ENCODE measurements at regions not wholly inside any gene's neighbourhood (a gene's known extent, or its start where the extent isn't known, plus 50 kb on each side); places are given as distances from the start of the nearest gene placed in this dataset.

GRCh38 chr5:106085556-106085955 is 1585.2 kb downstream of the EFNA5 start:
- TF ChIP-seq ELF1 (IDR thresholded peaks at IDR 0.05; ENCODE audit: borderline replicate concordance, low read depth) (no peak), POLR2AphosphoS5 (IDR thresholded peaks at IDR 0.05; ENCODE audit: low read depth, low read length) (no peak), EZH2phosphoT487 (IDR thresholded peaks at IDR 0.05; ENCODE audit: borderline replicate concordance) (no peak), CBX3 (IDR thresholded peaks at IDR 0.05; ENCODE audit: low read depth) (no peak), JUND (IDR thresholded peaks at IDR 0.05) (no peak), SIN3A (IDR thresholded peaks at IDR 0.05; ENCODE audit: low read depth) (no peak), CTCF (IDR thresholded peaks at IDR 0.05 in 2 of 3, conservative IDR thresholded peaks at IDR 0.05 in 1 of 3; ENCODE audit: borderline replicate concordance in 1 of 3, insufficient read depth in 1 of 3, low read depth in 2 of 3, low read length in 2 of 3) (no peak), EGR1 (IDR thresholded peaks at IDR 0.05; ENCODE audit: low read depth) (no peak), POLR2A (IDR thresholded peaks at IDR 0.05; ENCODE audit: borderline replicate concordance, extremely low read depth, insufficient read depth, insufficient read length) (no peak), SP1 (IDR thresholded peaks at IDR 0.05; ENCODE audit: low read depth) (no peak), EZH2 (IDR thresholded peaks at IDR 0.05) (no peak), TCF7L2 (IDR thresholded peaks at IDR 0.05; ENCODE audit: borderline replicate concordance, extremely low read depth, insufficient read depth, insufficient read length) (no peak), CEBPB (IDR thresholded peaks at IDR 0.05; ENCODE audit: low read depth) (no peak), REST (IDR thresholded peaks at IDR 0.05; ENCODE audit: low read depth) (no peak), RAD21 (IDR thresholded peaks at IDR 0.05; ENCODE audit: low read depth) (no peak), ZBTB33 (IDR thresholded peaks at IDR 0.05; ENCODE audit: extremely low read depth, insufficient replicate concordance, low read length) (no peak), YY1 (IDR thresholded peaks at IDR 0.05; ENCODE audit: extremely low read depth, insufficient replicate concordance, low read depth, low read length) (no peak), FOSL1 (IDR thresholded peaks at IDR 0.05; ENCODE audit: low read depth) (no peak)
- Histone ChIP-seq H3K36me3 (ENCODE audit: control insufficient read depth in 1 of 2, insufficient read depth in 2 of 2, low read length in 2 of 2) (no peaks in the 10 kb centered on the region), H3K79me2 (ENCODE audit: insufficient read depth, low read length) (no peaks in the 10 kb centered on the region), H3K4me2 (ENCODE audit: low read length) (no peak overlapping the region), H3K9me2 (ENCODE audit: insufficient read depth) (no peaks in the 10 kb centered on the region), H3K9me3 (ENCODE audit: control insufficient read depth in 1 of 2, insufficient read depth in 1 of 2, low read depth in 1 of 2, low read length in 2 of 2) (no peaks in the 10 kb centered on the region), H3K27ac (ENCODE audit: low read depth, low read length) (no peak overlapping the region), H3K9ac (ENCODE audit: low read length) (no peak overlapping the region), H3K4me1 (ENCODE audit: control insufficient read depth in 1 of 2, insufficient read depth in 2 of 2, low read length in 2 of 2) (no peaks in the 10 kb centered on the region), H2AFZ (ENCODE audit: low read depth, low read length, poor library complexity, severe bottlenecking) (no peak overlapping the region), H4K20me1 (ENCODE audit: insufficient read depth) (no peaks in the 10 kb centered on the region), H3K27me3 (ENCODE audit: insufficient read depth, low read length) (no peaks in the 10 kb centered on the region), H3K4me3 (replicated peaks in 1 of 2; ENCODE audit: low read depth in 1 of 2, low read length in 2 of 2) (no peak overlapping the region)
- POLR2A ChIA-PET = no interaction called here
- no TSS peak for BruUV-seq (replicated peaks)
- RAD21 ChIA-PET (ENCODE audit: low non-redundant PET in 1 of 2, low total read pairs in 2 of 2, uncharacterized antibody in 2 of 2, unreplicated experiment in 2 of 2) = no interaction called here
- no peak for DNase-seq (ENCODE audit: low read depth, low spot score)
- CTCF ChIA-PET = no interaction called here
- intact Hi-C loops (cut with micrococcal nuclease) = no loop called here
- no peak for ATAC-seq

Data from HCT116 (cell line).